PC-3 (cell line): ENCODE measurements at regions not wholly inside any gene's neighbourhood (a gene's known extent, or its start where the extent isn't known, plus 50 kb on each side); places are given as distances from the start of the nearest gene placed in this dataset.

ENCODE experiments used
- ATAC-seq: fragments of 200-7000 bp; cut with Tn5 transposase; 2 replicates; pipeline ENCODE4 v1.9.1; 2020; ENCODE audit warnings: mild to moderate bottlenecking, moderate library complexity
- BruUV-seq: library from RNA; stranded (reverse); fragments of 400-500 nt; replicated peaks from 2 replicates; lab custom pipeline; 2021; lab: Mats Ljungman, UMichigan
- CTCF ChIA-PET: fragments of 300-600 bp; sonication (Branson Sonifier 250); formaldehyde crosslinking; loops from one replicate; lab custom pipeline; 2022; ENCODE audit warnings: antibody characterized with exemption; lab: Charles Lee
- POLR2A ChIA-PET: fragments of 300-600 bp; sonication (Branson Sonifier 250); formaldehyde crosslinking; loops from one replicate; lab custom pipeline; 2022; ENCODE audit warnings: antibody characterized with exemption; ENCODE audit not compliant: unreplicated experiment; lab: Charles Lee
- DNase-seq: peaks from one replicate; pipeline ENCODE4 v3.0.0-alpha.2; 2015
- H2AFZ ChIP-seq: fragments of 300-600 bp; sonication (generic); 2 replicates; pipeline ENCODE4 v1.6.0; 2016; ENCODE audit warnings: antibody characterized with exemption, low read length
- H3F3A ChIP-seq: fragments of 300-600 bp; sonication (generic); one replicate; pipeline ENCODE4 v1.6.0; 2017; ENCODE audit warnings: antibody characterized with exemption, low read length, control low read depth, mild to moderate bottlenecking; ENCODE audit not compliant: unreplicated experiment
- H3K27ac ChIP-seq: fragments of 300-600 bp; sonication (generic); 2 replicates; pipeline ENCODE4 v1.5.1; 2016; ENCODE audit warnings: mild to moderate bottlenecking, low read length
- H3K27me3 ChIP-seq: fragments of 300-600 bp; sonication (generic); 2 replicates; pipeline ENCODE4 v1.6.1; 2016; ENCODE audit warnings: low read length, mixed read lengths
- H3K36me3 ChIP-seq: fragments of 300-600 bp; sonication (generic); 2 replicates; pipeline ENCODE4 v1.6.1; 2016; ENCODE audit warnings: low read depth, mixed run types, low read length, mixed read lengths
- H3K4me1 ChIP-seq: fragments of 300-600 bp; sonication (generic); 2 replicates; pipeline ENCODE4 v1.5.1; 2016; ENCODE audit warnings: low read length; ENCODE audit not compliant: insufficient read depth
- H3K4me2 ChIP-seq: fragments of 300-600 bp; sonication (generic); 2 replicates; pipeline ENCODE4 v1.6.0; 2016; ENCODE audit warnings: low read length
- H3K4me3 ChIP-seq: fragments of 300-600 bp; sonication (generic); 2 replicates; pipeline ENCODE4 v1.5.1; 2016; ENCODE audit warnings: mild to moderate bottlenecking, low read length, mixed read lengths
- H3K79me2 ChIP-seq: fragments of 300-600 bp; sonication (generic); 2 replicates; pipeline ENCODE4 v1.6.1; 2017; ENCODE audit warnings: low read length, mixed read lengths
- H3K9ac ChIP-seq: fragments of 300-600 bp; sonication (generic); 2 replicates; pipeline ENCODE4 v1.6.0; 2016; ENCODE audit warnings: mild to moderate bottlenecking, low read length
- H3K9me2 ChIP-seq: fragments of 300-600 bp; sonication (generic); replicated peaks from 2 replicates; pipeline ENCODE4 v1.6.1; 2016; ENCODE audit warnings: mixed run types, low read length, mixed read lengths
- H3K9me3 ChIP-seq: fragments of 300-600 bp; sonication (generic); 2 replicates; pipeline ENCODE4 v1.6.1; 2016; ENCODE audit warnings: low read length, mixed read lengths
- H4K20me1 ChIP-seq: fragments of 300-600 bp; sonication (generic); 2 replicates; pipeline ENCODE4 v1.6.1; 2016; ENCODE audit warnings: low read length, mixed read lengths
- EZH2 ChIP-seq: fragments of 300-600 bp; sonication (generic); IDR thresholded peaks from one replicate; pipeline ENCODE4 v1.6.1; 2017; ENCODE audit warnings: antibody characterized with exemption, mild to moderate bottlenecking, low read length; ENCODE audit not compliant: unreplicated experiment
- EZH2phosphoT487 ChIP-seq: fragments of 300-600 bp; sonication (generic); IDR thresholded peaks from 2 replicates; pipeline ENCODE4 v1.6.1; 2018; ENCODE audit warnings: mild to moderate bottlenecking, antibody characterized with exemption, low read length, borderline replicate concordance
- intact Hi-C: fragments of 100-400 bp; cut with micrococcal nuclease; formaldehyde crosslinking; loops from 2 replicates; pipeline ENCODE4 v1.9.0; 2023
- TF ChIP-seq, protein P1 (sequence below): fragments of 300-600 bp; sonication (generic); conservative IDR thresholded peaks from 2 replicates; pipeline ENCODE4 v1.5.1; 2017; ENCODE audit warnings: antibody characterized with exemption, low read depth, mild to moderate bottlenecking, low read length

DNA sequence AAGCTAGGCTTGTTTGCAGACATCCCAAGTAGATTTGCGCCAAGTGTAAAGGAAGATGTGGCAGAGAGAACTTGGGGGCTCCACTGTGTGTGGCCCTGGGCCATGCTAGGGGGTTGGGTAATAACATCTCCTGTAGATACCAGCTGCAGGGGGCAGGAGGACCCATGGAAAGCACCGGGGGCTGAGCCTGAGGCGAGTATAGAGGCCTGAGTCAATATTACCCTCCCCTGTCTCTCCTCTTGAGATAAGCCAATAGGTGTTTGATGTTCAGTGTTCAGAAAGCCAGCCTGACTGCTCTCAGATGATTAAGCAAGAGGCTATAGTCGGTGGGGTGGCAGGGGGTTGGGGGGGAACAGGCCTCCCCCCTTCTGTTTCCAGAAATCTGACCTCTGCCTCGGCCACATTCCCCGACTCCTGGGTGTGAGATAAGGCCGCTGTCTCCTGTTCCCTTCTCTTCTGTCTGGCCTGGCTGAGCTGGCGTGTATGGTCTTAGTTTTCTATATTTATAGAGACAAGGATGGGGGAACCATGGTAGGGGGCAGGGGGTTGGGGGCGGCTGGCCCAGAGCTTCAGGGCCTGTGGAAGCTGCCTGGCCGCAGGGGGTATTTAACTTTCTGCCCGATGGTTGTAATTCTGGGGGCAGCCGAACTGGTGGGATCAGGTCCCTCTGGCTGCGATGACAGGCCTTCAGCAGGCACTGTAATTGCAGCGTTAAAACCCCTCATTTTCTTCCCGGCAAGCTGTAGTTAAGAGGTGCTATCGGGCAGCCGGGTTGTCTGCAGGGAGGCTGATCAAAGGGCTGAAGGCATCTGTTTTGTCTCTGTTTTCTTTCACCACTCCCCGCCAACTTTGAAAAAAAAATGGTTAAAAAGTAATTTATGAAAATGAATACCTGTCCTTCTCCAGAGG lies 292.0 kb downstream of the NSG2 start:
- Histone ChIP-seq H3K9me3 (no peaks in the 10 kb centered on the region), H3K4me3 (no peak overlapping the region), H3K27ac (no peak overlapping the region), H3K79me2 (no peaks in the 10 kb centered on the region), H3K36me3 (no peaks in the 10 kb centered on the region), H3K9ac (no peak overlapping the region), H3K9me2 (no peaks in the 10 kb centered on the region), H3K4me2 (no peak overlapping the region), H3K27me3 (0 out of 2 replicates have a peak, but pooled peaks cover 3% of the 10 kb centered on the region), H4K20me1 (no peaks in the 10 kb centered on the region), H2AFZ (no peak overlapping the region), H3F3A (no peaks in the 10 kb centered on the region), H3K4me1 (peaks cover 28% of the 10 kb centered on the region)
- ChIA-PET POLR2A (no interaction called here), CTCF (no interaction called here)
- BruUV-seq = no TSS peak
- TF ChIP-seq EZH2 = no peak
- no peak for TF ChIP-seq EZH2phosphoT487
- TF ChIP-seq, protein P1, sequence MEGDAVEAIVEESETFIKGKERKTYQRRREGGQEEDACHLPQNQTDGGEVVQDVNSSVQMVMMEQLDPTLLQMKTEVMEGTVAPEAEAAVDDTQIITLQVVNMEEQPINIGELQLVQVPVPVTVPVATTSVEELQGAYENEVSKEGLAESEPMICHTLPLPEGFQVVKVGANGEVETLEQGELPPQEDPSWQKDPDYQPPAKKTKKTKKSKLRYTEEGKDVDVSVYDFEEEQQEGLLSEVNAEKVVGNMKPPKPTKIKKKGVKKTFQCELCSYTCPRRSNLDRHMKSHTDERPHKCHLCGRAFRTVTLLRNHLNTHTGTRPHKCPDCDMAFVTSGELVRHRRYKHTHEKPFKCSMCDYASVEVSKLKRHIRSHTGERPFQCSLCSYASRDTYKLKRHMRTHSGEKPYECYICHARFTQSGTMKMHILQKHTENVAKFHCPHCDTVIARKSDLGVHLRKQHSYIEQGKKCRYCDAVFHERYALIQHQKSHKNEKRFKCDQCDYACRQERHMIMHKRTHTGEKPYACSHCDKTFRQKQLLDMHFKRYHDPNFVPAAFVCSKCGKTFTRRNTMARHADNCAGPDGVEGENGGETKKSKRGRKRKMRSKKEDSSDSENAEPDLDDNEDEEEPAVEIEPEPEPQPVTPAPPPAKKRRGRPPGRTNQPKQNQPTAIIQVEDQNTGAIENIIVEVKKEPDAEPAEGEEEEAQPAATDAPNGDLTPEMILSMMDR = no peak
- DNase-seq (no peak), ATAC-seq (no peak)
- intact Hi-C loops = no loop called here

DNA sequence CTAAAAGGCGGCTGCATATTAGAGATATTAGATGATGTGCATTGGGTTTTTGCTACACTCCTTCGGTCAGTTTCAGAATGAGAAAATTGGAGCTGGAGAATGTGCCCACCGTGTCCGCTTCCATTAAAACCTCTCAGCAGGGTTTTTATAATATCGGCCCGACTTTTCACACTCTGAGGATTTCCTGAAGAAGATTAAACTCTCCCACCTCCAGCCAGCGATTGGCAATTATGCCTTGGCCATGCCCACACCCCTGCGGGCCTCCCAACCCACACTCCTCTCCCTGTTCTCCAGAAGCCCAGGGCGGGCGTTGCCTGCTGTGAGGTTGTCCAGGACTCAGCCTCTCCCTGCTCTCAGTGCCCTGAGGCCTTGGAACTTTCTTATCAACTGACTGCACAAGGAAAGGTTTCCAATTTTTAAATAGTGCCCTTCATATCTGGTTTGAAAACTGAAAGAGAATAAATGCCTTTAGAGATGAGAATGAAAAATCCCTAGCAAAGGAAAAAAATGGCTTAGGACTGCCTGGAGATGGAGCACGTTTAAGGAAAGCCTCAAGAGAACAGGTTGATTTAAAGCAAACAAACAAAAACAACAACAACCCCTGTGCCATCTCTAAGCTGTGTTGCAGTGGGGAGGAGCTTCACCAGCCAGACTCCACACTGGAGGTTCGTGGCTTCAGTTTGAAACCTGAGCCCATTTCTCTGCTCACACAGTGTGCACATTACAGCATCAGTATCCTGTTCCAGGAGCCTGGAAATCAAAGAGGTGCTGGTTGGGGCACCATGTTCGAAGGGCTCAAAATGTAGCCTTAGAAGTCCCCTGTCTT lies 292.9 kb downstream of the NSG2 start:
- H4K20me1 ChIP-seq = no peaks in the 10 kb centered on the region
- peaks cover 28% of the 10 kb centered on the region for H3K4me1 ChIP-seq
- BruUV-seq = no TSS peak
- peaks cover 7% of the 10 kb centered on the region; the same call in 1 of the 2 replicates for H3K27me3 ChIP-seq
- no peak overlapping the region for H3K9ac ChIP-seq
- POLR2A ChIA-PET = no interaction called here
- H3K9me2 ChIP-seq = no peaks in the 10 kb centered on the region
- DNase-seq = peak; percentile 27
- no peak overlapping the region for H3K27ac ChIP-seq
- no peak for ATAC-seq
- no peaks in the 10 kb centered on the region for H3F3A ChIP-seq
- TF ChIP-seq, protein P1 = no peak
- no peak for TF ChIP-seq EZH2
- TF ChIP-seq EZH2phosphoT487 = no peak
- H3K4me2 ChIP-seq = peak overlapping the region; percentile 20; the same call in 1 of the 2 replicates
- intact Hi-C loops = no loop called here
- no peak overlapping the region for H2AFZ ChIP-seq
- no peaks in the 10 kb centered on the region for H3K36me3 ChIP-seq
- H3K4me3 ChIP-seq = no peak overlapping the region
- H3K9me3 ChIP-seq = no peaks in the 10 kb centered on the region
- CTCF ChIA-PET = no interaction called here
- no peaks in the 10 kb centered on the region for H3K79me2 ChIP-seq
